GM13977 (cell line): ENCODE measurements at regions not wholly inside any gene's neighbourhood (a gene's known extent, or its start where the extent isn't known, plus 50 kb on each side); places are given as distances from the start of the nearest gene placed in this dataset.

Source experiments
- DNase-seq: peaks from one replicate; pipeline ENCODE4 v3.0.0; 2012; ENCODE audit warnings: low spot score
- in situ Hi-C: fragments of 300-500 bp; cut with MboI; formaldehyde crosslinking; loops from one replicate; pipeline ENCODE4 v1.12.0; 2022; ENCODE audit warnings: low sequenced_read_pairs, low pct_unique_long_range_greater_than_20kb, mixed read lengths, inconsistent platforms; ENCODE audit not compliant: unreplicated experiment
- TF ChIP-seq, protein P1 (sequence below): IDR thresholded peaks from 2 replicates; pipeline ENCODE4 v1.5.1; 2012; ENCODE audit warnings: mild to moderate bottlenecking, control low read depth; ENCODE audit not compliant: insufficient read depth; ENCODE audit errors: extremely low read depth, missing control alignments

DNA sequence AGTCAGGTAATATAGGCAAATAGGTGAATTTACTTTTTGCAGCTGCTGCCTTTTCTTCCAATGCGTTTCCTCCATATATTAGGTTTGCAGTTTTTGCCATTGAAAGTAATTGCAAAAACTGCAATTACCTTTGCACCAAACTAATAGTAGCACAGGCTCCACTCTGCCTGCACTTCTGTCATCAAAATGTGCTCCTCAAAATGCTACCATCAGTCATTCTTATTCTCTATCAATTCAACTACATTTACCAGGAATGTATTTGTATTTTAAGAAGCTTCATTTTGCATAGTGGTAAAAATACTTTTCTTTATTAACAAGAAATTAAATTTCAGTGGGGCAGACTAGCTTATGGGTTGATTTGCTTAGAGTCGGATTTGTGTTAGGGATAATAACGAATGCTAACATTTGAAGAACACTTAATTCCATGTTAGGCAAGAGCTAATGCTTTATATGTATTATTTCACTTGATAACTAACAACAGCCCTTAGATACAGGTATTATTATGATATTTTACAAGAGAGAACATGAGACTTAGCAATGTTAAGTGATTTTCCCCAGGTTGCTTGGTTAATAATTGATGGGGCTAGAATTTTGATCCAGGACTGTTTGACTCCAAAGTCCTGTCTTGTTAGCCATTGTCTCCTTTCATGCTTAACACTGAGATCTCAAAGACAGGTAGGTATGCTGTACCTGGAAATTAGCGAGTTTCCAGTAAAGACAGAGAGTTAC is 300.4 kb downstream of the MAN2A1 start:
- in situ Hi-C loops, result no loop called here
- TF ChIP-seq, protein P1, sequence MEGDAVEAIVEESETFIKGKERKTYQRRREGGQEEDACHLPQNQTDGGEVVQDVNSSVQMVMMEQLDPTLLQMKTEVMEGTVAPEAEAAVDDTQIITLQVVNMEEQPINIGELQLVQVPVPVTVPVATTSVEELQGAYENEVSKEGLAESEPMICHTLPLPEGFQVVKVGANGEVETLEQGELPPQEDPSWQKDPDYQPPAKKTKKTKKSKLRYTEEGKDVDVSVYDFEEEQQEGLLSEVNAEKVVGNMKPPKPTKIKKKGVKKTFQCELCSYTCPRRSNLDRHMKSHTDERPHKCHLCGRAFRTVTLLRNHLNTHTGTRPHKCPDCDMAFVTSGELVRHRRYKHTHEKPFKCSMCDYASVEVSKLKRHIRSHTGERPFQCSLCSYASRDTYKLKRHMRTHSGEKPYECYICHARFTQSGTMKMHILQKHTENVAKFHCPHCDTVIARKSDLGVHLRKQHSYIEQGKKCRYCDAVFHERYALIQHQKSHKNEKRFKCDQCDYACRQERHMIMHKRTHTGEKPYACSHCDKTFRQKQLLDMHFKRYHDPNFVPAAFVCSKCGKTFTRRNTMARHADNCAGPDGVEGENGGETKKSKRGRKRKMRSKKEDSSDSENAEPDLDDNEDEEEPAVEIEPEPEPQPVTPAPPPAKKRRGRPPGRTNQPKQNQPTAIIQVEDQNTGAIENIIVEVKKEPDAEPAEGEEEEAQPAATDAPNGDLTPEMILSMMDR, result no peak
- no peak for DNase-seq

DNA sequence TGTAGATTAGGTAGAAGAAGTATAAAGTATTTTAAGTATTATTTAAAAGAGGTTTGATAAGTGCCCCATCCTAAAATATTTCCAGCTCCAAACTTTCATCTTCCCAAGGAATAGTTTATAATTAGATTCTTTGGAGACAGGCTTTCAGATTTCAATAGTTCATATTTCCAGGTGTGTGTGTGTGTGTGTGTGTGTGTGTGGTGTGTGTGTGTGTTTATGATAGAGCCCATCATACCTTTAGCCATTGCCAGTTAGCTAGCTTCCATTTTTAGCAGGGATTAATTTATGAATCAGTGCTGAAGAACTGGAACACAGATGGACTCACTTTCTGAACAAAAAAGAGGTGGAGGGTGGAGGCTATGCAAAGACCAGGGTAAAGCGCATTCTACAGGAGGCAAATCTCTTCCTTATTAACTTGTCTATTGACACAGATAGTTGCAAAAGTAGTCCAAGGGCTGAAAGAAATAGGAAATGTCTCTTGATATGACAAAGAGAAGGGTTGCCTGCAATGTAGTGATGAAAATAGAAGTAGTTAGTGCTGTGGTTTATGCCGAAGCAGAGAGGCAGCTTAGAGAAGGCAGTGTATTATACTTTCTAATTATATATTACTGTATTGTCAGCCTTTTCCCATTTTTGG is 301.1 kb downstream of the MAN2A1 start:
- TF ChIP-seq, protein P1, result no peak
- no peak for DNase-seq
- in situ Hi-C loops, result no loop called here

DNA sequence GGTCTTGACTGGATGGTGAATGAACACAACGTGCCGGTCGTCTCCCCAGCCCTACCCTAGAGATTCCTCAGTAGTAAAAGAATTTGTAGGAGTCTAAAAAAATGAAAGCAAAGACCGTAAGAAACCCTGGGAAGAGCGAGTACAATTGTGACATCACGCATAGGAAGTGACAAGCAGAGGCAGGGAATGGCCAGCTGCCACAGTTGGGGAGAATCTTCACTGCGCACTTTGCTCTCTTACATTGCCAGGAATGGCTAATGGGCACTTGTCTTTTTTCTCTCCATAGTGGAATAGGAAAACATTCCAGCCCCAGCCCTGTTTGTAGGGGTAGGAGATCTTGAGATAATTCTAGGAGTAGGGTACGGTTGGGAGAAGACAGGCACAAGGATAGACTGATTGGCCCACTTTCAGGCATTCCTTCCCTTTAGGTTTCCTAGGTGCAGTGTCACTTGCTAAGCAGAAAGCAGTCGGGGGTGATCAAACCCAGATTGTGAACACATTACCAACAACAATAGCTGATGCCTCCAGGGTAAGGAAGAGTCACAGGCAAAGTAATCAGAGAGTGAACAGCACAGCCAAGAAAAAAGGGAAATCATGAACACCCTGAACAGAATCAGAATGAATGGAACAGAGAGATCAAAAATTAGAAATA is 302.7 kb downstream of the MAN2A1 start:
- TF ChIP-seq, protein P1, result no peak
- in situ Hi-C loops, result no loop called here
- no peak for DNase-seq

DNA sequence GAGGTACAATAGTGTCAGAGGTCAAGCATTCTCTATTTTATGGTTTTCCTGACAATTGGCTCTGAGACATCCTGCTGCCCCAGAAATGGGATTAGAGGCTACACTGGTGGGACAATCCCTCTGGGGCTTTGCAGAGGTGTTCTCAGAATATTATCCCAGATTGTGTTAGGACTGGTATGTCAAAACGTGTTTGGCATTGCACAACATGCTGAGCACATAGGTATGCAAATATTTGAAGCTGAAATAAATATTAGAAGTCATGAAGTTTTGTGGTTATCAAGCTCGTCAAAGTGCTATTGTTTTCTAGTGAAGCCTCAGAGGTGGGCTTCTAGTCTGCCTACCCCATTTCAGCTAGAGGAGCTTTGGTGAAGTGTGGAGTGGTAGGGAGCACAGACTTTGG is 304.4 kb downstream of the MAN2A1 start:
- DNase-seq, result no peak
- TF ChIP-seq, protein P1, result no peak
- in situ Hi-C loops, result no loop called here

DNA sequence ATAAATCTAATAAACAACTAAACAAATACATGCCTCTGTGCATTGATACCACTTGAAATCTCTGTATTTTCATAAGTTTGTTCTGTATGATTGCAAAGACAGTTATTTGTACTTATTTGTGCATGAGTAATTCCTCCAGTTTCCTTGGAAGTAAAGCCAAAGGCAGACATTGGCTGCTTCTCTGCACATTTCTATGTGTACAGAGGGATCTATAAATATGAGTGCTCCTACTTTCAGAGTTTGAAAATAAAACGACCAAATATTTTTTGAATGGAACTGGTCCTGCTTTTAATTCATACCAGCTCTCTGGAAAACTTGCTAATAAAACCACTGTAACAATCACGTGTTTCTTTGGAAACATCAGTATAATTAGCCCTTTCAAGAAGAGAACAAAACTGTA is 306.5 kb downstream of the MAN2A1 start:
- DNase-seq, result no peak
- in situ Hi-C loops, result no loop called here
- TF ChIP-seq, protein P1, result no peak

DNA sequence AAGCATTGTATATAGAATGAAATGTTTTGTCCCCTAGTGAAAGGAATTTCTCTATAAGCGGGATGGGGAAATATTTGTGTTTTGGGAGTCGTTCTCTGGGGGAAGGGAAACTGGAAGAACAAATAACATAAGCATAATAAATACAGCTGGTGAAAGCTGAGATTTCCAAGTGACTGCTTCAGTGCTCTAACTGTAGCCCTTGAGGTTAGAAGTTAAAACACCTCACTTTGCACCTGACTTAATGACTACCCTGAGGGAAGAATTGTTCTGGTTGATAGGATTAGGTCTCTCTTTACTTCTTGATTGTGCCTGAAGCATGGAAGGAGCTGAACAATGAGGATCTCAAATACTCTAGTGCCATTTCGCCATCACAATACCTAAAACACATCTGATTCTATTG is 307.4 kb downstream of the MAN2A1 start:
- in situ Hi-C loops, result no loop called here
- TF ChIP-seq, protein P1, result no peak
- no peak for DNase-seq
